Right ventricle myocardium inferior (tissue), 1 donor: ENCODE measurements at regions not wholly inside any gene's neighbourhood (a gene's known extent, or its start where the extent isn't known, plus 50 kb on each side); places are given as distances from the start of the nearest gene placed in this dataset.
"Not testable (repeated sequence)": the region's sequence is repeated elsewhere in the genome, so short reads cannot be mapped to it uniquely, and the experiment has no call there.

Experiments
- ATAC-seq: fragments of 200-7000 bp; cut with Tn5 transposase; one replicate; pipeline ENCODE4 v1.9.1; 2020; ENCODE audit warnings: mild to moderate bottlenecking, moderate library complexity
- DNase-seq: peaks from one replicate; pipeline ENCODE4 v3.0.0; 2021; ENCODE audit errors: missing footprints
- intact Hi-C: fragments of 100-400 bp; cut with DNase I; formaldehyde crosslinking; loops from one replicate; pipeline ENCODE4 v1.11.0; 2022
- donor health status: DM: no; HTN: yes; CAD: no; lungs with severe emphysema.

DNA sequence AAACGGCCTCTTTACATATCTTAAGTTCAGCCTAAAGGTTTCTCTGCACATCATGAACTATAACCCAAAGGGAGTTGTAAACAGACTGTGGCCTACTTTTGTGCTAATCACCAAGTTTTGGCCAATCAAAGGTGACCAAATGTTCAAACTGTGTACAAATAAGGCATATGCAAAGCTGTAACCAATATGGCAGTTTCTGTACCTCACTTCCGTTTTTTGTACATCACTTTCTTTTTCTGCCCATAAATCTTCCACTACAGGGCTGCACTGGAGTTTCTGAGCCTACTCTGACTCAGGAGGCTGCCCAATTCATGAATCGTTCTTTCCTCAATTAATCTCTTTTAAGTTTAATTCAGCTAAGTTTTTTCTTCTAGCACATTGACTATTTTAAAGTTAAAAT lies 318.7 kb downstream of the SLC7A11 start:
- ATAC-seq (no peak), DNase-seq (no peak)
- intact Hi-C loops, result no loop called here

DNA sequence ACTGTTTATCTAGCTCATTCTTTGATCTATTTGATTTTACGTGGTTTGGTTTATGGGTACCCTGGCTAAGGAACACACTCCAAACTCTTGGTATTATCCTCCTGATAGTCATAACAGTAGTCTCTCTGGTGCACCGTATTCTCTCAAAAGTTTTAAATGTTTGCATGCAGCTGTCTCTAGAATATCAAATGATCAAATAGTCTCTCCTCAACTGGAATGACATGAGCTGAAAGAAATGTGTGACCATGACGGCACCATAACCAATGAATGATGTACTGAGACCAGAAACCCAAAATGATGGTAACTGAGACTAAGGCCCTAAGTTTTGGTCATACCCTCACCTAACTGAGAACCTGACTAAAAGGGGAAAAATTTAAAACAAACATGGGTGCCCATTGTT lies 319.4 kb downstream of the SLC7A11 start:
- intact Hi-C loops, result no loop called here
- DNase-seq (no peak), ATAC-seq (no peak)

DNA sequence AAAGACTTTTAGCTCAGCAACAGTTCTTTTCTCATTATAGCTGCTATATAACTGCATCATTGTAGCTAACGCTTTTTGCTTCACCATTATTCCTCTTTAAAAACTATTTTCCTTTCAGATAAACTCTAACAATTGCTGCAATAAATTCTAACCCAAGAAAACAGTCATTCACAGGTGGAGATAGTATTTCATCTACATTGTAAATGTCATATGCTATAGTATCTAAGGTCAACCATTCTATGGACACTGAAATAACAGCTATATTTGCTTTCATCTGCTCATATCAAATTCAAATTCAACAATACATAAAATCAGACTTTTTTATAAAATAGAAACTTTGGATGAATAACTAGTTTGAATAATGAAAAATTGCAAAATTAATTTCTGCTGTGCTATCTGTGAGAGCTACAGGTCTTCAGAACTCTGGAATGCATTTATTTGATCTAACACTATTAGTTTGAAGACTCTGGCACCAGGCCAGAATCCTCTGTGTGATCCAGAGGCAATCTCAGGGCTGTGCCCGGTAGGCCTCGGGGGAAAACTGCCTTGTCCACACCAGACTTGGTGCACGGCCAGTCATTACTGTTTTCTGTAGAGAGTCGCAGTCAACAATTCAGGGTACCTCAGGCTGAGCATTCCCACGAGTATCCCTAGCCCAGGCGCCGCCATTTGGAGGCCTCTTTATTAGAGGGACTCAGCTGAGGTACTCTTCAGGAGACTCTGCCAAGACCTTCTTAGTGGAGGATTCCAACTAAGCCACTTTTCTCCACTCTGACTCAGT lies 332.4 kb downstream of the SLC7A11 start:
- intact Hi-C loops, result no loop called here
- no peak for ATAC-seq
- DNase-seq, result peak; percentile 40

DNA sequence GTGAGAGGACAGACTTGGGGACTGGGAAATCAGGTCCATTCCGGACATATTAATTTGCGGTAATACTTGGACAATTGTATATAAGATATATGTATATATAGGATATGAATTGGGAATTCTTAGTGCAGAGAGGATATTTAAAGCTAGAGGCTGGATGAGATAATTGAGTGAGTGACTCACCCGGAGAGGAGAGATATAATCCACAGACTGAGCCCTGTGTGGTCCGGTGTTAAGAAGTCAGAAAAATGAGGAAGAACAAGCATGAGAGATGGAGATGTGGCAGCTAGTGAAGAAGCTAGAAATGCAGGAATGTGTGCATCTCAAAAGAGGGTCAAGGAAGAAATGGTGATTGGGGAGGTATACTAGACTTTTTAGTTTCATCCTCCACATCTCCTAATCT lies 336.2 kb downstream of the SLC7A11 start:
- DNase-seq (no peak), ATAC-seq (no peak)
- intact Hi-C loops, result no loop called here

DNA sequence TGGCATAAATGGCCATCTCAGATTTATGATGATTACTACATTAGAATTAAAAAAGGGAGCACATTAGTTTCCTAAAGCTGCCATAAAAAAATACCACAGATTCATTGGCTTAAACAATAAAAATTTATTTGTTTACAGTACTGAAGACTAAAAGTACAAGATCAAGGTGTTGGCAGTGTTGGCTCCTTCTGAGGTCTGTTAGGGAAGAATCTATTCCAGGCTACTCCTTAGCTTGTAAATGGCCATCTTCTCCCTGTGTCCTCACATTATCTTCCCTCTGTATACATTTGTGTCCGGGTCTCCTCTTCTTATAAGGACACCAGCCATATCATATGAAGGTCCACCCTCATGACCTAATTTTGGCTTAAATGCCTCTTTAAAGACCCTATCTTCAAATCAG lies 341.0 kb downstream of the SLC7A11 start:
- DNase-seq (no peak), ATAC-seq (no peak)
- intact Hi-C loops, result no loop called here

DNA sequence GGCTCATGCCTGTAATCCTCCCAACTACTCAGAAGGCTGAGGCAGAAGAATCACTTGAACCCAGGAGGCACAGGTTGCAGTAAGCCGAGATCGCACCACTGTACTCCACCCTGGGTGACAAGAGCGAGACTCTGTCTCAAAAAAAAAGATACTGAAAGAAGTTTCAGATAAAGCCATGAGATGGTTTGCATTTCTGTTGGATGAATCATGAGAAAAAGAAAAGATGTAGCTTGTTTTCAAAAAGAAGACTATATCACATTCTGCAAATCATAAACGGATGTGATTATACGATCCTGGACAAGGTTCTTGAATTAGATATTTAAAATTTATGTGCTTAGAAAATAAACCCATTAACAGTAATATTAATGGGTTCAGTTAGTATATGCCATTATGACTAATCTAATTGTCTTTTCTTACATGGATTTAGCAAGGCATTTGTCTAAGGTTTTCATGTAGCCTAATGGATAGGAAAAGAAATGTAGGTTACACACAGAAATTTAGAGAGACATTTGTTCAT lies 345.9 kb downstream of the SLC7A11 start:
- ATAC-seq (no peak), DNase-seq (no peak)
- intact Hi-C loops, result no loop called here

DNA sequence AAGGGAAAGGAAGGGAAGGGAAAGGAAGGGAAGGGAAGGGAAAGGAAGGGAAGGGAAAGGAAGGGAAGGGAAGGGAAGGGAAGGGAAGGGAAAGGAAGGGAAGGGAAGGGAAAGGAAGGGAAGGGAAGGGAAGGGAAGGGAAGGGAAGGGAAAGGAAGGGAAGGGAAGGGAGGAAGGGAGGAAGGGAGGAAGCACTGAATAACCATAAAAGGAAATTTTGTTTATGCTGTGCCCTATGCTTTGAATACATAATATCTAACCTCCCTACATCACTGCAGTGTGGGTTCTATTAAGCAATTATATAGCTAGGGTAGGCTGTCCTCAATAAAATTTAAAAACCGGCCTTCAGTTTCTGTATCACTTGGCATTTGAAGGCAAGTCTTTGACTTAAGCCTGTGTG lies 346.6 kb downstream of the SLC7A11 start:
- intact Hi-C loops, DNase-seq, ATAC-seq: not testable (repeated sequence)

DNA sequence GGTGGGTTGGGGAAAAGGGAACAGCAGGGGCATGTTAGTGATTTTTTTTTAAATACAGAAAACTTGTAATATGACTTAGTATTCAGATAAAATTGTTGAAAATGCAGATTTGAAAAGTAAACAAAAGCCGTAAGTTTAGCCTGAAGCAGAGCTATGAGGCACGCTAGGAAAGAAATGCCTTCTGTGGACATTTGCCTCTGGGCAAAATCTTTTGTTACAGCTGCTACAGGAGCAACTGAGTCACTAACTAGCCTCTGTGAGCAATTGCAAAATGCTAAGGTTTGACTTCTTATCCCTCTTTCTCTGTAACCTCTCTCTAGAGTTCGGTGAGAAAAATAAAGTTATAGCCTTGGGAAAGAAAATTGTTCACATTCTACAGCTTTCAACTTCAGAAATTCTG lies 350.0 kb downstream of the SLC7A11 start:
- DNase-seq, result no peak
- intact Hi-C loops, result no loop called here

DNA sequence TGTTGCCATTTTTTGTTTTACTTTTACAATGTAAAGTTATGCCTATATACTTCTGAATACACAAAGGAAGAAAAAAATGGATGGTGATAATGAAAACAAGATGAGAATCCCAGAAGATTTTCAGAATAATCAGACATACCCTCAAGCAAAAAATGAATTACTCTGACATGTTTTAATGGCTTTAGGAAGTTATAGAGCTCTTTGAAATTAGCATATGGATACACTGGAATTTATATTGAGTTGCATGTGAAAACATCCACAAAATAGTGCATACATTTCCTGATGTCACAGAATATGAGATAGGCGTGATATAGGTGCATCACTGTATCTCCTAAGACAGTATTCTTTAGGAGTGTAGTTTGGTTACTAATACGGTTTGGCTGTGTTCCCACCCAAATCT lies 351.3 kb downstream of the SLC7A11 start:
- ATAC-seq (no peak), DNase-seq (no peak)
- intact Hi-C loops, result no loop called here

More for the DNA sequence above, 350.0 kb downstream of the SLC7A11 start:
- ATAC-seq, result no peak

DNA sequence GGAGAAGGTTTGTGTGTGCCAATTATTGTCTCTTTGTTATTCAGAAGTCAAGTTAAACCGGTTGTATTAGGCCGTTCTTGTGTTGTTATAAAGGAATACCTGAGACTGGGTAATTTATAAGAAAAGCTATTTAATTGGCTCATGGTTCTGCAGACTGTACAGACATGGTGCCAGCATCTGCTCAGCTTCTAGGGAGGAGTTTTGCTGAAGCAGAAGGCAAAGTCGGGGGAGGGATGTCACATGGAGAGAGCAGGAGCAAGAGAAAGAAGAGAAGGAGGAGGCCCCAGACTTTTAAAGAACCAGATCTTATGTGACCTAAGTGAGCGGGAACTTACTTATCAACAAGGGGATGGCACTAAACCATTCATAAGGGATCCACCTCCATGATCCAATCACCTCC lies 349.3 kb upstream of the PCDH18 start:
- intact Hi-C loops, result no loop called here
- DNase-seq (no peak), ATAC-seq (no peak)

DNA sequence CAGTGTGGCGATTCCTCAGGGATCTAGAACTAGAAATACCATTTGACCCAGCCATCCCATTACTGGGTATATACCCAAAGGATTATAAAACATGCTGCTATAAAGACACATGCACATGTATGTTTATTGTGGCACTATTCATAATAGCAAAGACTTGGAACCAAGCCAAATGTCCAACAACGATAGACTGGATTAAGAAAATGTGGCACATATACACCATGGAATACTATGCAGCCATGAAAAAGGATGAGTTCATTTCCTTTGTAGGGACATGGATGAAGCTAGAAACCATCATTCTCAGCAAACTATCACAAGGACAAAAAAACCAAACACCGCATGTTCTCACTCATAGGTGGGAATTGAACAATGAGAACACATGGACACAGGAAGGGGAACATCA lies 335.8 kb upstream of the PCDH18 start:
- intact Hi-C loops, result not testable (repeated sequence)

DNA sequence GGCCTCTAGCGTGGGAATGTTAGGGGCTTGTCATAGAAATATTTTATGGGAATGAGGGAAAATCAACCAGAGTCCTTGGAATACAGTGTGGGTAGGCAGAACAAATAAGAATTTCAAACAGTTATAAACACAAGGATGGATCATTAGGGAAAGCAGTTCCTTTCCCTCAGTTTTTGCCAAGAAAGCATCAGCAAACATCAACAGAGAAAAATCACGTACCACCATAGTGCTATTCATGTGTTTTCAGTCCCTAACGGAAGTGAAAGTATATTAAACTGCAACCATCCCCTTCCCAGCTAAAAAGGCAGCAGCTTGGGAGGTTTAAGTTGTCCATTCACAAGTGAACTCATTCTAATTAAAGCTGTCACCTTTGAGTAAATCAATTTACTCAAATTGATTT lies 334.4 kb upstream of the PCDH18 start:
- ATAC-seq (no peak), DNase-seq (no peak)
- intact Hi-C loops, result no loop called here

More for the DNA sequence above, 335.8 kb upstream of the PCDH18 start:
- DNase-seq, ATAC-seq: not testable (repeated sequence)

DNA sequence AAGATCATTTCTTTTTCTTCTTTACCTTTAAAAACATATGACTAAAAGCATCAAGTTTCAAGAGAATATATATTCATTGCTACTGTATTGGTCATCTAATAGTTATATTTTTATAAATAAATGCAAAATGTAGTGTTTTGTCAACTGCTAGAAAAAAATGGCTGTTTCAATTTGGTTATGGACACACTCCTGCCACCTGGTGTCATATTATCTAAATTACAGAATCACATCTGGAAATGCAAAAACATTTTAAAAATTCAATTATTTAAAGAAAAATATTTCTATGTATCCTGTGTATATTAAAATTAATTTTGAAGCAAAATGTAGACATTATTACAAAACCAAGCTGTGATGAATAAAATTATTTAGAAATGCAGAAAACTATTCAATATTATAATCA lies 329.4 kb upstream of the PCDH18 start:
- intact Hi-C loops, result loop anchor here (2.0 kb wide), 2 partner anchors 331 to 737 kb away; no protein-coding TSS in a partner anchor
- DNase-seq, result no peak
- no peak for ATAC-seq

DNA sequence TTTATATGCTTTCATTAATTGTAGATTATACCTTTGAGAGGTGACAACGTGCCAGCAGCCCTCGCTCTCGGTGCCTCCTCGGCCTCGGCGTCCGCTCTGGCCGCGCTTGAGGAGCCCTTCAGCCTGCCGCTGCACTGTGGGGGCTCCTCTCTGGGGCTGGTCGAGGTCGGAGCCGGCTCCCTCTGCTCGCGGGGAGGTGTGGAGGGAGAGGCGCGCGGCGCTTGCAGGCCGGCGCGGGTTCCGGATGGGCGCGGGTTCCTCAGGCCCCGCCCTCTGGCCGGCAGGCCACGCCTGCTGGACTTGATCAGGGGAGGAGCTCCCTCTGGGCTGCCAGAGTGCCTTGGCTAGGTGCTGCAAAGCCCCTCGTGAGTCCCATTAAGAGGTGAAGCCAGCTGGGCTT lies 321.1 kb upstream of the PCDH18 start:
- ATAC-seq (no peak), DNase-seq (no peak)
- intact Hi-C loops, result no loop called here

DNA sequence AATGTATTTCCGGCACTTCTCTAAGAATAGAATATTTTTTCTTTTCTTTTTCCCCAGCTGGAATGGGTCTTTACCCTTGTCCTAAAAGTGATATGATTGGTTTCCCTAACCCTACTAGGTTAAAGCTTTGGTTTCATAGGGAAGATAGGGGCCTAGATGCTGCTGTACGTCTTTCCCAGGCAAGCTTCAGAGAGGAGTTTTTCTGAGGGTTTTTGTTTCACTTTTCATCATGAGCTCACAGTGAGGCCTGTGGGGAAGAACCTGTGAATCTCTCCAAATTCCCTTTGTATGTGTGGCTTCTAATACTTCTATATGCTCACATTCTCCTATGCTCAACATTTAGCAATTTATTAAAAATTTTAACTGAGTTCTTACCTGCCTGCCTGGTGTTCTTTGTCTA lies 320.0 kb upstream of the PCDH18 start:
- intact Hi-C loops, result no loop called here
- no peak for DNase-seq
- ATAC-seq, result no peak

DNA sequence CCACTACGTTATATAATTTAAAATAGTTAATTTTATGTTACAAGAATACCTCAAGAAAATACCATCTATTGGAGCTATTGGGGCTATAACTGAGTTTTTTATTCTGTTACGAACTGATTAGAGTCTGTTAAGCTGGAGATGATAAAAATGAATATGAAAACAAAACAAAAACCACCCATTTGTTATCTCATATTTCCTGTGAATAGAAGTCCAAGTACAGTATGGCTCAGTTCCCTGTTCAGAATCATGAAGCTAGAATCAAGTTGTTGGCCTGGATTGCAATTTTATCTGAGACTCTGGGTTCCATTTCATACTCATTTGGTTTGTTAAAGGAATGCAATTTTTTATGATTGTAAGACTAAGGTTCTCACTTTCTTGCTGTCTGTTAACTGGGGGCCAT lies 319.1 kb upstream of the PCDH18 start:
- intact Hi-C loops, result no loop called here
- ATAC-seq (no peak), DNase-seq (no peak)

DNA sequence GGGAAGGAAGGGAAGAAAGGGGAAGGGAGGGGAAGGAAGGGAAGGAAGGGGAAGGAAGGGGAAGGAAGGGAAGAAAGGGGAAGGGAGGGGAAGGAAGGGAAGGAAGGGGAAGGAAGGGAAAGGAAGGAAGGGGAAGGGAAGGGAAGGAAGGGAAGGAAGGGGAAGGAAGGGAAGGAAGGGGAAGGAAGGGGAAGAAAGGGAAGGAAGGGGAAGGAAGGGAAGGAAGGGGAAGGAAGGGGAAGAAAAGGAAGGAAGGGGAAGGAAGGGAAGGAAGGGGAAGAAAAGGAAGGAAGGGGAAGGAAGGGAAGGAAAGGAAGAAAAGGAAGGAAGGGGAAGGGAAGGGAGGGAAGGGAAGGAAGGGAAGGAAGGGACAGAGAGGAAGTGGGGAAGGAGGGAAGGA lies 295.7 kb upstream of the PCDH18 start:
- intact Hi-C loops, ATAC-seq, DNase-seq: not testable (repeated sequence)

DNA sequence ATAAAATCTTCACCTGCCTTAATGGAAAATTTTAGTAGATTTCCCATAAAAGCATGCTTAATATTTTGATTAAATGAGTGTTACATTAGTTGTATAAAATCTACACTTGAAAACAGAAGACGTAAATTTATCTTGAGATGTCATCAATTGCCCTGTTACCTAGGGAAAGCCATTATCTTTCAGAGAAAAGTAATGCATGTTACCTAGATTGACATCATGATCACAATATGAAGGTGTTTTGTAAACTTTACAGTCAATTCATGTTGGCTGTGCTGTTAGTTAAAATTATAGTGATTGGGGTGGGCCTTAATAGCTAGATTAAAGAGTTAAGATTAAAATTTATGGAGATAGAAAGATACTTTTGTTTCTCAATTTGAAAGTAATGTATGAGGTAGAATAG lies 293.2 kb upstream of the PCDH18 start:
- ATAC-seq (no peak), DNase-seq (no peak)
- intact Hi-C loops, result no loop called here

DNA sequence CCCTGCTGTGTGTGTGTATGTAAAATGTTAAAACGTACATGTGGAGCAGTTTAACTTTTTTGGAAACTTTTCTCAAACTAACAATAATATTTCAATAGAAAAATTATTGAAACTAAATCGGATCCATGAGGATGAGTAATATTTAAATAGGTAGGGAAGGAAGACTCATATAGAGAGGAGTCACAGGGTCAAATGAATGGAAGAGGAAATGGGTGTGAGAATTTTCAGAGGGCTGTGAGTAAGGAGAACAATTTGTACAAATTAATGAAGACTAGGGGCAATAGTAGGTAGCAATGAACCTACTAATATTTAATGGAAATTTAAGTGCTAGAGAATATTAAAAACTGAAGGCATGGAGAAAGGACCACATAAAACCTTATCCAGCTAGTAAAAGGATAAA lies 290.7 kb upstream of the PCDH18 start:
- DNase-seq (no peak), ATAC-seq (no peak)
- intact Hi-C loops, result loop anchor here (5.0 kb wide), 1 partner anchor 854 kb away; no protein-coding TSS in a partner anchor

DNA sequence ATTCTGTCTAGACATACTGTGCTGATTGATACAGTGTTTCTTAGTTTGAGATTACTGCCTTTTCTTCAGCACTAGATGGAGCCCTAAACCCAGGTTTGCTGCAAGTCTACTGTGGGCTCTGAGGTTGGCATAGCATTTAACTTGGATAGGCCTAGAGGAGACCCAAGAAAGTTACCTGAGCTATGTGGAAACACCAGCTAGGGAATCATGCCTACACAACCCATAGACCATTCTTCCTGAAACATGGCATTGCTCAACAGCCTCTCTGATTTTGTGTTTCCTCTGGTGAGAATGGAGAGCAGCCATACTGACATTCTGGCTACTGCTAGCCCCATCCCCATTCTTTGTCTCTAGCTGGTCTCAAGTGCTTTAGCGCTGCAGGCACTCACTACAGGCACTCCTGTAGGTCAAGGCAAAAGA lies 287.7 kb upstream of the PCDH18 start:
- ATAC-seq (no peak), DNase-seq (no peak)
- intact Hi-C loops, result loop anchor here (5.0 kb wide), 2 partner anchors 857 to 1052 kb away; no protein-coding TSS in a partner anchor

DNA sequence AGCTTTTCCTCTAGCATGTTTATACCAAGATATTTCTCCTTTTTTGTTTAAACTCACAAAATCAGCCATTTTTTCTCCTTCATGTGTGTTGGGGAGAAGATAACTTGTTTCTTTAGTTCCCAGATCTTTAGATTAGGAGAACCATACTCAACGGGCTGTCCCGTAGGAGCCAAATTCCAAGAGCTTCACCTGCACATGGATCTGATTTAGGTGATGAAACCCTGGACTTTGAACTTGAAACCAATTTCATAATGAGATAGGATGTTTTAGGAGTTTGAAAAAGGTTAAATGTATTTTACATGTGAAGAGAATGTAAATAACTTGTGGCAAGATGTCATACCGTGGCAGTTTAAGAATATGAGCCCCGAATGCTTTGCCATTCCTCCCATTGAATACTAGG lies 280.0 kb upstream of the PCDH18 start:
- intact Hi-C loops, result no loop called here
- ATAC-seq, result no peak
- DNase-seq, result no peak
